G401 (cell line): ENCODE measurements at regions not wholly inside any gene's neighbourhood (a gene's known extent, or its start where the extent isn't known, plus 50 kb on each side); places are given as distances from the start of the nearest gene placed in this dataset.

Experiments
- DNase-seq: peaks from one replicate; pipeline ENCODE4 v3.0.0-alpha.2; 2015; ENCODE audit warnings: low spot score
- in situ Hi-C: cut with HindIII; loops from 2 replicates; pipeline ENCODE4 v1.10.0; 2016; ENCODE audit warnings: low sequenced_read_pairs, mixed read lengths

DNA sequence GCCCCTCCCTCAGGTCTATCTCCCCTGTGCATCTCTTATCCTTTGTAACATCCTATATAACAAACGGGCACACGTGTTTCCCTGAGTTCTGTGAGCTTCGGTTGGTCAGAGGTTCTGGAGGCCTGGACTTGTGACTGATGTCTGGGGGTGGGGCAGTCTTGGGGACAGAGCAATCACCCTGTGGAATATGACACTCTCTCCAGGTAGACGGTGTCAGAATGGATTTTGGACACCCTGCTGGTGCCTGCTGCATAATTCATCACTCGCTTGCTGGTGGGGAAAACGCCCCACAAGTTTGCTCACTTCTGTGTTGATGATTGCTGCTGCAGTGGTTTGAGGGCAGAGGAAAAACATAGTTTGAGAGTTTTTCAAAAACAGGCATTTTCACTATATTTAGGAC lies 223.2 kb downstream of the UQCRFS1 start:
- in situ Hi-C loops: no loop called here
- no peak for DNase-seq

DNA sequence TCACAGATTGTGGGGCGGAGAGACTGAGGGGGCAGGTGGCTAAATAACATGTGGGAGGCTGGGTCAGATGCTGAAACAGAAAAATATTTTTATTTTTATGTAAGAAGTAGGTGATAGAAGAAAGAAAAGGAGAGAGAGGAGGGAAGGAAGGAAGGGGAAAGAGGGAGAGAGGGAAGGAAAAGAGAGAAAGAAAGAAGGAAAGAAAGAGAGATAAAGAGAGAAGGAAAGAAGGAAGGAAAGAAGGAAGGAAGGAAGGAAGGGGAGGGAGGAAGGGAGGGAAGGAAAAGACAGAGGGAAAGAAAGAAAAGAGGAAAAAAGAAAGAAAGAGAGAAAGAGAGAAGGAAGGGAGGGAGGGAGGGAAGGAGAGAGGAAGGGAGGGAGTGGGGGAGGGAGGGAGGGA lies 224.9 kb downstream of the UQCRFS1 start:
- no peak for DNase-seq
- in situ Hi-C loops: no loop called here

DNA sequence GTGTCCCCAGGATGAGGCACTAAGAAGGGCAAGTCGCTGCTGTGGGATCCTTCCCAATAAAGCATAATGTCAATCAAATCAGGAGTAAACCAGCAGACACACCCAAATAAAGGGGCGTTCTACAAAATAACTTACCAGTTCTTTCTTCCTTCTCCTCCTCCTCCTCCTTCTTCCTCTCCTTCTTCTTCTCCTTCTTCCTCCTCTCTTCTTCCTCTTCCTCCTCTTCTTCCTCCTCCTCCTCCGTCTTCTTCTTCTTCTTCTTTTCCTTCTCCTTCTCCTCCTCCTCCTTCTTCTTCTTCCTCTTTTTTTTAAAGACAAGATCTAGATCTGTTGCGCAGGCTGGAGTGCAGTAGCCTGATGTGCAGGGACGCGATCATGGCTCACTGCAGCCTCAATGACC lies 225.8 kb downstream of the UQCRFS1 start:
- in situ Hi-C loops: no loop called here

DNA sequence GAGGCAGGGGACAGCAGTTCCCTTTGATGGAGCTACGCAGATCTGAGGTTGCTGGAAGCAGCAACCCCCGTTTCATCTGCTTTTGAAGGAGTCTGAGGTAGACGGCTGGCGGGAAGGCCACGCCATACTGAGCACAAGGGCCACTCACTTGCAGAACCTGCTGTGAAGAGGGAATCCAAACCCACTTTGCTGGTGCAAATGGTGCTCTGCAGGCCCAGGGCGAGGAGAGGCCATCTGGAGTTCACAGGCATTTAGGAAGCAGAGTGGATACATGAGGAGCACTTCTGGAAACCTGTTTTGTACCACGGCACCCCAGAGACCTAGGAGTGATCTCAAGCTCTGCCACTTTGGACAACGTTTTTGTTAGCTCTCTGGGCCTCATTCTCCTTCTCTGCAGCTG lies 227.8 kb downstream of the UQCRFS1 start:
- in situ Hi-C loops: no loop called here

More for the DNA sequence above, 225.8 kb downstream of the UQCRFS1 start:
- DNase-seq: no peak

DNA sequence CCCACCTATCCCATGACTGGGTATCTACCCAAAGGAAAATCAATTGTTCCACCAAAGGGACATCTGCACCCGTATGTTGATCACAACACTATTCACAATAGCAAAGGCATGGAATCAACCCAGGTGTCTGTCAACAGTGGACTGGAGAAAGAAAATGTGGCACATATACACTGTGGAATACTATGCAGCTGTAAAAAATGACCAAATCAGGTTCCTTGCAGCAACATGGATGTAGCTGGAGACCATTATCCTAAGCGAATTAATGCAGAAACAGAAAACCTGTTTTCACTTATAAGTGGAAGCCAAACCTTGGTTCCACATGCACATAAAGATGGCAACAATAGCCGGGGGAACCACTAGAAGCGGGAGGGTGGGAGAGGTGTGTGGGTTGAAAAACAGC lies 228.6 kb downstream of the UQCRFS1 start:
- in situ Hi-C loops: no loop called here
- DNase-seq: no peak

More for the DNA sequence above, 227.8 kb downstream of the UQCRFS1 start:
- no peak for DNase-seq

DNA sequence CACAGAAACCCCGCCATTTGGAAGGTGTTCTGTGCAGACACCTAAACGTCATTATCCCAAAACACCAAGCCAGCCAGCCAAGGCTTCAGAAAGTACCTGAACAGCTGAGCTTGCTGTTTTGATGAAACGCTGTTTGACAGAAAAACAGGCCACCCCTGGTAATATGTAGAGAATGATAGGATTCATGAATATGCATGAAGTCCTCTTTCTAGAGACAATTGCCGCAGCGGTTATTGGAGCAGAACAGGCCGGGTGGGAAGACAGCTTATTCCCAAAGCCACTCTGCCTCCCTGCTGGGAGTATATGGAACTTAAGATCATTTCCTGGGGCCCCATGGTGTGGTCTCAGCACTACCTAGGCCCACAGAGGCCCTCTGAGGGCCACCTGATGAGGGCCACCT lies 229.5 kb downstream of the UQCRFS1 start:
- in situ Hi-C loops: no loop called here
- DNase-seq: no peak

DNA sequence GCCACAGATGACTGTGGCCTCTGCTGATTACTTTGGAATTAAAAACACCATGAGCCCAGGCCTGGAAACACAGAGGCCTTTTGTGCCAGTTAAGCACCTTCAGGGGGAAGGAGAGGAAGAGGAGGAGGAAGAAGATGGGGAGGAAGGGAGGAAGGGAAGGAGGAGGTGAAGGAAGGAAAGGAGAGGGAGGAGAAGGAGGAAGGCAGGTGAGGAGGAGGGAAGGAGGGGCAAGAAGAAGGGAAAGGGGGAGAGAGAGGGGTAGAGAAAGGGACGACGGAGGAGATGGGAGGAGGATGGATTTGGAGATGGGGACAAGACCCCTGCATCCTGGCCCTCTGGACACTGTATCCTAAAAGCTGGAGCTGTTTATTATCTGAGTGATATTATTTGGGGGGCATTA lies 231.0 kb downstream of the UQCRFS1 start:
- in situ Hi-C loops: no loop called here
- no peak for DNase-seq

DNA sequence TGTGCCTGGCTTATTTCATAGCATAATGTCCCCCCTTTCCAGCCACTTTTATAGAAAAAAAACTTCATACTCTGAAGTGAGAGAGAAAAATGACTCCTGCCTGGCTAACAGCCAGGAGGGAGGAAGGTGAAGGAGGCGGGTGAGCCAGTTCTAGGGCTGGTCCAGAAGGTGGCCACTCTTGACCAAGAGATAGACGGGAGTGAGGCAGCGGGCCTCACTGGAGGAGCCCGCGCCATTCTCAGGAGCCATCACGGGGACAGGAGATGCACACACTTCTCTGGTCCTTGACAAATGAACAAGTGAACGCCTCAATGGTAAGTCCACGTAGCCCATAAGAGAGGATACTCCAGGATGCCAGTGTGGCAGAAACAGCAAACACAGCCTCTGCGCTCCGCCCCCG lies 231.4 kb downstream of the UQCRFS1 start:
- no peak for DNase-seq
- in situ Hi-C loops: no loop called here

DNA sequence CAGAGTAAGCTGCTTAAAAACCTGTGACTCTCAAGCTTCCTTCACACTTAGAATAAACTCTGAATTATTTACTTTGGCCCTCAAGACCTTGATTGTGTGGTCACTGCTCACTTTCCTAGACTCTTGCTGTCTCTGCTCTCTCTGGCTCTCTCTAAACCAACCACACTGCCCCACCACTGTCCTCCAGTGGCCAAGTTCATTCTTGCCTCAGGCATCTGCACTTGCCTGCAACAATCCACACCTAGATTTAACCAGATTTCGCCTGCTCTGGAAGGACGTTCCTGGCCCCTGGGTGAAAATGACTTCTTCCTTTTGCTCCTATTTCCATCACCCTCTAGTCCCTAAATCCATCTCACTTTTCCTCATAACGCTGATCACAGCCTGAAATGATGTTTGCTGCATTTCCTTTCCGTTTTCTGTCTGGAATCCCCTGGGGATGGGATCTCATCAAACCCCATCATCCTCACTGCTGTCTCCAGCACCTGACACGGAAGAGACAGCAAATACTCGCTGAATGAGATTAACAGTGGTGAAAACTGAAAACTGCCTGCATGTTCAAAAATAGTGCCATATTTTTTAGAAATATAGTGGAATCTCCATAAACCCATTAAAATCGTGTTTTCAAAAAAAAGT lies 232.6 kb downstream of the UQCRFS1 start:
- DNase-seq: no peak
- in situ Hi-C loops: no loop called here

DNA sequence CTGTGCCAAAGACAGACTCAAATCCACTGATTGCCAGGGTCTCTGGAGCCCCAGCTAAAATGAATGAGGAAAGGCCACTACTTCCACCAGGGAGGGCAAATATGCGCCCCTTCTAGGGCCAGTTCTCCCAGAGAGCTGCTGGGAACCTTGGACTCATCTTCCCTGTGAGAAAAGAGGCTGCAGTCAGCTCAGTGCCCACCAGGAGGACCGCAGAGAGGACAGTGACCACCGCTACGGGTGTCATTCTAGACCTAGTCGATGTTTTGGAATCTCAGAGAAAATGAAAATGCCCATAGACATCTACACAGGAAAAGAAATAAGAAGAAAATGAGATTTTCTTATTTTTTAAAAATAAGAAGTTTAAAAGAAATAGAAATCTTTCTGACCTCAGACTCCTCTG lies 235.1 kb downstream of the UQCRFS1 start:
- in situ Hi-C loops: no loop called here
- DNase-seq: no peak

DNA sequence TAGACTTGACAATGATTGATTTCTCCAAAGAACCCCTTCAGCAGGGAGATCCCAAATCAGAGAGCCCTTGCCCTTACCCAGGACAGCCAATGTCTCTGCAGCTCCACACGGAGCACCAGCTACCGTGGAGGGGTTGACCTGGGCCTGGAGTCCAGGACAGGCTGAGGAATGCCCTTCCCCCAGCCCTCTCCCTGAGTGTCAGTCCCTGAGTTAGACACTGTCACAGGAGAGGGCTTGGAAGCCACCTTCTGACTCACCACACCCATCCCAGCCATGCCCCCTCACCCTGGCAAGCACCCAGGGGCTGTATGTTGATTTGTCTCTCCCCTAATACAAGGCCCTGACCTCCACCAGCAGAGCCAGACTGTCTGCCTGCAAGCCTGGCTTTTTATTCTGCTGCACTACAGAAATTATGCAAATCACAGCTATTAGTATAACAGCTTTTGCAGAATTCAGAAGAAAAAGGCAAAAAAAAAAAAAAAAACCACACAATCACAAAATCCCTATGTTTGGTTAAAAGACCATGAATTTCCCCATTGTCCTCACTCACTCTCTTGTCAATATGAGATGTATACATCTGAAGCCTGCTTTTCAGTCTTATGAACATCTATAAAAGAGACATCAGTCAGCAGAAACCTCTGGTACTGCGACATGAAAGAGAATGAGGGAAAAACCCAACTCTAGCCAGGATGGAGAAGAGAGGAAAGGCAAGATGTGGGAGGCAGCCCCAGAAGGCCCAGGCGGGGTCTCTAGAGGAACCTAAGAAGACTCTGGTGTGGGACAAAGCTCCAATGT lies 240.7 kb downstream of the UQCRFS1 start:
- in situ Hi-C loops: no loop called here
- no peak for DNase-seq

DNA sequence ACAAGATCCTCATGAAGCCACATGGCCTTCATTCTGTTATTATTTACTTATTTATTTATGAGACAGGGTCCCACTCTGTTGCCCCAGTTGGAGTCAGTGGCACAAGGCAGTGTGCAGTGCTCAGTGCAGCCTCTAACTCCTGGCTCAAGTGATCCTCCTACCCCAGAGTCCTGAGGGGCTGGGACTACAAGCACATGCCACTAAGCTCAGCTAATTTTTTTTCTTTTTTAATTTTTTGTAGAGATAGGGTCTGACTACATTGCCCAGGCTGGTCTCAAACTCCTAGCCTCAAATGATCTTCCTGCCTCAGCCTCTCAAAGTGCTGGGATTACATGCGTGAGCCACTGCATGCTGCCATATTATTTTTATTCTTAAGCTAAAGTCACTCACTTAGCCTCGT lies 241.4 kb downstream of the UQCRFS1 start:
- DNase-seq: no peak
- in situ Hi-C loops: no loop called here

DNA sequence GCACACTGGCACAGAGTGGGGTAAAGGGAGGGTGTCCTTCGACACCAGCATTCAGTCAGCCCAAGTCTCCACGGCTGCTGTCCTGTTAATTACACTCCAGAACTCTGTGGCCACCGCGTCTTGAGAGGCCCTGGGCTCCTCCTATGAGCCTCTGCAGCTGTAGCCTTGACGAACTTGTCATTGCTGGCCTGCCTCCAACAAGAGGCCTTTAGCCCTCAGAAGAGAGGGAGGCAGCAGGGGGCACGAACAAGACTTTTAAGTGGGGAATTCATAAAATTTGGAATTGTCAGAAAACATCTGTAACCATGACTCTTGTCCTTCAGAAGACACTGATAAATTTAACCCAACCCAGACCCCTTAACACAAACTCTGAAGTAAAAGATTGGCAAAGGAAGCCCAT lies 241.9 kb downstream of the UQCRFS1 start:
- in situ Hi-C loops: no loop called here
- no peak for DNase-seq

DNA sequence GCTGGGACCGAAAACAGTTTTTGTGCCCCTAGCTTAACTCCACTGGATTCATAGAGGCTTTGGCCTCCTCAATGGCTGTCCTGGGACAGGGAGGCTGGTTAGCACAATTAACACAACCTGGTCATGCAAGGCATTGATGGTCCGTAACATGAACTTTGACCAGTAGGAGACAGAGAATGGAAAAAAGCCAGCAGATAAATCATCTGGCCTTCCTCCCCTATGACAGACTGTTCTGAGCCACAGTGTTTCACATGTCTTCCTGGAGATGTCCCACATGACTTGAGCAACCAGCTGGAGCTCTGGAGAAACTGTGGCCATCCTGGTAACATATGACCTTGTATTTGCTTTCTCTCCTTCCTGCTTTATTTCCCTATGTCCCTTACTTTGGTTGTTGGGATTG lies 244.2 kb downstream of the UQCRFS1 start:
- in situ Hi-C loops: no loop called here

DNA sequence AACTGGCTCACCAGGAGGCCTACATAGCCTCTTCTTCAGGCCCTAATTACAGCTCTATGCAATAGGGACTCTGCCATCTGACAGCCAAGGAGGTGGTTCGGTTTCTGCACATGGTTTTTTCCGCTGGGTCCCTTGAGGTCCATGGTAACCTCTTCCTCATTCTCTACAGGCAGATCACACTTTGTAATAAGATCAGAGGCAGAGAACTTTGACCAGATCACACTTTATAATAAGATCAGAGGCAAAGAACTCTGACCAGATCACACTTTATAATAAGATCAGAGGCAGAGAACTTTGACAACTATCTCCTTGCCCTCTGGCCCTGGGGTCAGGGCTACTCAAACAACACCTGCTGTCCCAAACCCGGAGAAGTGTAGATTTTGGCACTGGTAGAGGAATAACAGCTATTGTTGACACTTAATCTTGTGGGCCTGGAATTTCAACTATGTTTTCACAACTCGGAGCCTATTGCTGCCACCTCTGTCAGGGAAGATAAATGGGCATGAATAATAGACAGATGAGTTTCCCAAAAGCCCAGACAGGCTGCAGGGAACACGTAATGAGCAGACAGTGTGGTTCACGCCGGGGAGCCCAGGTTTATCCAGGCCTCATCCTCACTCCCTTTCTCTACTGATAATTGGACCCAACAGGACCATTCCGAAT lies 246.1 kb downstream of the UQCRFS1 start:
- in situ Hi-C loops: no loop called here
- no peak for DNase-seq

More for the DNA sequence above, 244.2 kb downstream of the UQCRFS1 start:
- no peak for DNase-seq

DNA sequence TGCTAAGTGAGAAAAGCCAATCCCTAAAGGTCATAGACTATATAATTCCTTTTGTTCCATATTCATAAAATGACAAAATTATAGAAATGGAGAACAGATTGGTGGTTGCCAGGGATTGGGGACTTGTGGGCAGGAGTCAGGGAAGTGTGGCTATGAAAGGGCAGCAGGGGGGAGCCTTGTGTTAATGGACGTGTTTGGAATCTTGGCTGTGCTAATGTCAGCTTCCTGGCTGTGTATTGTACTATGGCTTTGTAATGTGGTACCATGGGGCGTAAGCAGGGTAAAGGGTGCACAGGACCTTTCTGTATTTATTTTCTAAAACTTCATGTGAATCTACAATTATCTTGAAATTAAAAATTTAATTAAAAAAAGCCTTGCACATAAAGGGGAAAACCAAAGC lies 248.5 kb downstream of the UQCRFS1 start:
- no peak for DNase-seq
- in situ Hi-C loops: no loop called here

DNA sequence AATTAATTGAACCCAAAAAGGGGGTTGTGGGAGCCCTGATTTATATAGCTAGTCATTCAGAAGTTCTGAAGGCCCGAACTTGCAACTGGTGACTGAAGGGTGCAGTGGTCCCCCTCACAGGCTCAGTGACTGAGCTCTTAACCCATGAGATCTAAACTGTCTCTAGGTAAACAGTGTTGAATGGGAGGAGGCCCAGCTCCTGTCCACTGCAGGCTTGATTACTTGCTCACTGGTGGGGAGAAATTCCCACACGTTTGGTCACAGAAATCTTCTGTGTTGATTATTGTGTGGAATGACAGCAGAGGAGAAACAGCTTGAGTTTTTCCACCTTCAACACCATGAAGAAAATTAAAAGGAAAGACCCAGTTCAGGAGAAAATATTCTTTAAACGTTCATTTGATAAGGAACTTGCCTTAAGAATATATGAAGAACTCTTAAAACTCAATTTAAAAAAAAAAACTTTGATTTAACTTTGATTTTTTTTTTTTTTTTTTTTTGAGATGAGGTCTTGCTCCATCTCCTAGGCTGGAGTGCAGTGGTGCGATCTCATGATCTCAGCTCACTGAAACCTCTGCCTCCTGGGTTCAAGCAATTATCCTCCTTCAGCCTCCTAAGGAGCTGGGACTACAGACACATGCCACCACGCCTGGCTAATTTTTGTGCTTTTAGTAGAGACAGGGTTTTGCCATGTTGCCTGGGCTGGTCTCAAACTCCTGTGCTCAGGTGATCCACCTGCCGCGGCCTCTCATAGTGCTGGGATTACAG lies 249.3 kb downstream of the UQCRFS1 start:
- no peak for DNase-seq
- in situ Hi-C loops: no loop called here

DNA sequence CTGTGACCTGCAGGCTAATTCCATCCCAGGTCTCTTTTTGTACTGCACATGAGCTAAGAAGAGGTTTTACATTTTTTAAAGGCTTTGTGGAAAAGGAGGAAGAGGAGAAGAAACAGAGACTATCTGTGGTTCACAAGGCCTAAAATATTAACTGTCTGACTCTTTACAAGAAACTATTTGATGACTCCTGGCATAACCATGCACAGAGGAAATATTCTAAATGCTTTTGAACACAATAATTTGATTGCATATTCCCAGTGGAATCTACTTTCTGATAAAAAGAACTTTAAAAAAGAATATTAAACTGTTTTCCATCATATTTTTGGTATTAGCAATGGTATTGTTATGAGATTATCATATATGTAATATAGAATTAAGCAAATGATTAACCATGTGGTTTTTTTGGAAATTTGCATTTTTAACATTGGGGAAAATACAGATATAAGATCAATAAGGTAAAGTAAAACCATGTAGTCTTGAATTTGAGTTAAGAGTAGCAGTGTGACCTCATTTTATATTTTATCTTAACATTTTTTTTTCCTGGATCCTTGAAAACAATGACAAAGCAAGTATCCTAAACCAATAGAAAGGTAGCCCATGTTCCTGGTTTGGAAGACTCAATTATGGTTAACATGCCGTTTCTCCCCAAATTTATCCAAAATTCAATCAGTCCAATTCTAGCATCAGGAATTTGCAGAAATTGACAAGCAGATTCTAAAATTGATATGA lies 251.0 kb downstream of the UQCRFS1 start:
- no peak for DNase-seq
- in situ Hi-C loops: no loop called here

DNA sequence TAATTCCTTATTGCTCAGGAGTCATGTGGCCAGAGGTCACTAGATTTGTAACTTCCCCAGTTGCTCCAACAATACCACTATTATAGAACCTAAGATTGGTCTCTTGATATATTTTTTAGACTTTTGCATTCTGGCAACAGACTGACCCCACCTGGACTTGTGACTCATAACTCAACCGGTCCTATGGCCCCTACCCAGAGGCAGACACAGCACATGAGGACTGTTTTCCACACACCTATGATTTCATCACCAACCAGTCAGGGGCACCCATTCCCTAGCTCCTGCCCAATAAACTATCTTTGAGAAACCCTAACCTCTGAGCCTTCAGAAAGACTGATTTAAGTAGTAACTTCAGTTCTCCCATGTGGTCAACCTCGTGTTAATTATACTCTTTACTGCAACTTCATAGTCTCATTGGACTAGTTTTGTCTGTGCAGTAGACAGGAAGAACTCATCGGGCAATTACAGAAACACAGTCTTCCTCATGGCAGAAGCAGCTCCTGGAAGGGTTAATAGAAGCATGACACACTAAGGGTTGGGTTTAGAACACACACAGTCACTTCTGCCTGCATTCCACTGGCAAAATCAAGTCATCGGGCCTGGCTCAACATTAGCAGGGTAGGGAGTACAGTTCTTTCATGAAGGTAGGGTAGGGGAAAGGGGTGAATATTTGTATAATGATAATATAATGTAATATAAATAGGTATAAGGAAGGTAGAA lies 251.8 kb downstream of the UQCRFS1 start:
- no peak for DNase-seq
- in situ Hi-C loops: no loop called here
